AG04450 (cell line): ENCODE measurements at regions not wholly inside any gene's neighbourhood (a gene's known extent, or its start where the extent isn't known, plus 50 kb on each side); places are given as distances from the start of the nearest gene placed in this dataset.

ENCODE experiments used
- CTCF ChIA-PET: fragments of 300-600, 350-600 bp; formaldehyde crosslinking; extraction: SDS; loops from one replicate; lab custom pipeline; 2022; ENCODE audit warnings: antibody characterized with exemption, inconsistent platforms; lab: Charles Lee
- POLR2A ChIA-PET: fragments of 350-600 bp; formaldehyde crosslinking; extraction: SDS; loops from one replicate; lab custom pipeline; 2021; ENCODE audit warnings: antibody characterized with exemption, inconsistent platforms; lab: Yijun Ruan, JAX
- DNase-seq: peaks from one replicate; pipeline ENCODE4 v3.0.0-alpha.2; 2011; ENCODE audit warnings: low read depth, low spot score
- H3K27ac ChIP-seq: one replicate; pipeline ENCODE4 v1.5.1; 2012; ENCODE audit warnings: low read depth, low read length, control low read depth
- H3K27me3 ChIP-seq: one replicate; pipeline ENCODE4 v1.6.0; 2012; ENCODE audit warnings: low read length; ENCODE audit not compliant: control insufficient read depth, insufficient read depth
- H3K4me3 ChIP-seq: 2 replicates; pipeline ENCODE4 v1.5.1; 2011; ENCODE audit warnings: mild to moderate bottlenecking, low read depth, low read length, control low read depth
- H3K9me3 ChIP-seq: 2 replicates; pipeline ENCODE4 v1.5.1; 2012; ENCODE audit warnings: low read length; ENCODE audit not compliant: control insufficient read depth, insufficient read depth
- CTCF ChIP-seq: IDR thresholded peaks from 2 replicates; pipeline ENCODE4 v1.5.1; 2011; ENCODE audit warnings: low read depth, low read length, control low read depth, inconsistent platforms

GRCh38 chr10:130363899-130364445 lies 227.8 kb downstream of the GLRX3 start:
- ChIA-PET CTCF (no interaction called here), POLR2A (no interaction called here)
- Histone ChIP-seq H3K4me3 (no peak overlapping the region), H3K9me3 (peaks cover 76% of the 10 kb centered on the region), H3K27me3 (no peaks in the 10 kb centered on the region), H3K27ac (no peak overlapping the region)
- no peak for DNase-seq
- TF ChIP-seq CTCF: no peak

GRCh38 chr10:130364631-130365411 lies 228.6 kb downstream of the GLRX3 start:
- H3K9me3 ChIP-seq: peaks cover 76% of the 10 kb centered on the region
- POLR2A ChIA-PET: no interaction called here
- TF ChIP-seq CTCF: no peak

GRCh38 chr10:130368761-130369560 lies 232.8 kb downstream of the GLRX3 start:
- no peak for TF ChIP-seq CTCF
- H3K27ac ChIP-seq: no peak overlapping the region
- H3K9me3 ChIP-seq: peaks cover 83% of the 10 kb centered on the region
- no peaks in the 10 kb centered on the region for H3K27me3 ChIP-seq
- no peak for DNase-seq
- ChIA-PET CTCF (no interaction called here), POLR2A (no interaction called here)
- no peak overlapping the region for H3K4me3 ChIP-seq

More at GRCh38 chr10:130364631-130365411, 228.6 kb downstream of the GLRX3 start:
- H3K4me3 ChIP-seq: no peak overlapping the region
- DNase-seq: no peak
- CTCF ChIA-PET: no interaction called here
- H3K27me3 ChIP-seq: no peaks in the 10 kb centered on the region
- no peak overlapping the region for H3K27ac ChIP-seq

- POLR2A ChIA-PET: no interaction called here
- CTCF ChIA-PET: no interaction called here
- DNase-seq: no peak
- H3K27me3 ChIP-seq: no peaks in the 10 kb centered on the region
- TF ChIP-seq CTCF: no peak
- H3K4me3 ChIP-seq: no peak overlapping the region
- no peak overlapping the region for H3K27ac ChIP-seq
- peaks cover 76% of the 10 kb centered on the region for H3K9me3 ChIP-seq
These were observed 233.6 kb downstream of the GLRX3 start for GRCh38 chr10:130369645-130370381.
